Skeletal muscle satellite cell (primary cell): ENCODE measurements at regions not wholly inside any gene's neighbourhood (a gene's known extent, or its start where the extent isn't known, plus 50 kb on each side); places are given as distances from the start of the nearest gene placed in this dataset.

Experiments used
- H3K27me3 ChIP-seq: 2 replicates; pipeline ENCODE4 v1.7.0; 2013; ENCODE audit warnings: low read length; ENCODE audit not compliant: control insufficient read depth, insufficient read depth
- H3K36me3 ChIP-seq: 2 replicates; pipeline ENCODE4 v1.7.0; 2013; ENCODE audit warnings: mild to moderate bottlenecking, control low read depth, low read length; ENCODE audit not compliant: insufficient read depth
- H3K4me1 ChIP-seq: 2 replicates; pipeline ENCODE4 v1.7.0; 2013; ENCODE audit warnings: low read length; ENCODE audit not compliant: control insufficient read depth, insufficient read depth
- H3K4me2 ChIP-seq: 2 replicates; pipeline ENCODE4 v1.7.0; 2013; ENCODE audit warnings: mild to moderate bottlenecking, low read length
- H3K4me3 ChIP-seq: 2 replicates; pipeline ENCODE4 v1.7.0; 2013; ENCODE audit warnings: low read length
- H3K9ac ChIP-seq: 2 replicates; pipeline ENCODE4 v1.7.0; 2013; ENCODE audit warnings: mild to moderate bottlenecking, low read depth, low read length, moderate library complexity
- H3K9me3 ChIP-seq: replicated peaks from 2 replicates; pipeline ENCODE4 v1.7.0; 2013; ENCODE audit warnings: mild to moderate bottlenecking, control low read depth, low read length

DNA sequence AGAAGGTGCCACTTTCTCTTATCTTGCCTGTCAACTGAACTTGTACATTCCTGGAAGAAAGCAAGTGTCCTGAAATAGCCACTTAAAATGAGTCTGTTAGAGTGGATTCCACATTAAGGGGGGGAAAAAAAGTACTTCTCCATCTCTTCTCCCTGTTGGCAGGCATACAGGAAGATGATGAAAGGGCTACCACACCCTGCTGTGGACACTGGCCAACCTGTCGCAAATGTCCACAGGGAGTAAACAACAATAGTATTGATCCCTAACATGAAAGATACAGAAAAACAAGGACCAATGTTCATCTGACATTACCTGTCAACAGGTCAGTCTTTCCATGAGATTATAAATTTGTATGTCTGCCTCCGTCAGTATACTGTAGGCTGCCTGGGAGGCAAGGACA, 265.1 kb upstream of the MAP3K1 start:
- H3K27me3 ChIP-seq: no peaks in the 10 kb centered on the region
- no peak overlapping the region for H3K9ac ChIP-seq
- no peak overlapping the region for H3K4me3 ChIP-seq
- H3K9me3 ChIP-seq: no peaks in the 10 kb centered on the region
- H3K4me1 ChIP-seq: no peaks in the 10 kb centered on the region
- no peaks in the 10 kb centered on the region for H3K36me3 ChIP-seq
- H3K4me2 ChIP-seq: no peak overlapping the region

DNA sequence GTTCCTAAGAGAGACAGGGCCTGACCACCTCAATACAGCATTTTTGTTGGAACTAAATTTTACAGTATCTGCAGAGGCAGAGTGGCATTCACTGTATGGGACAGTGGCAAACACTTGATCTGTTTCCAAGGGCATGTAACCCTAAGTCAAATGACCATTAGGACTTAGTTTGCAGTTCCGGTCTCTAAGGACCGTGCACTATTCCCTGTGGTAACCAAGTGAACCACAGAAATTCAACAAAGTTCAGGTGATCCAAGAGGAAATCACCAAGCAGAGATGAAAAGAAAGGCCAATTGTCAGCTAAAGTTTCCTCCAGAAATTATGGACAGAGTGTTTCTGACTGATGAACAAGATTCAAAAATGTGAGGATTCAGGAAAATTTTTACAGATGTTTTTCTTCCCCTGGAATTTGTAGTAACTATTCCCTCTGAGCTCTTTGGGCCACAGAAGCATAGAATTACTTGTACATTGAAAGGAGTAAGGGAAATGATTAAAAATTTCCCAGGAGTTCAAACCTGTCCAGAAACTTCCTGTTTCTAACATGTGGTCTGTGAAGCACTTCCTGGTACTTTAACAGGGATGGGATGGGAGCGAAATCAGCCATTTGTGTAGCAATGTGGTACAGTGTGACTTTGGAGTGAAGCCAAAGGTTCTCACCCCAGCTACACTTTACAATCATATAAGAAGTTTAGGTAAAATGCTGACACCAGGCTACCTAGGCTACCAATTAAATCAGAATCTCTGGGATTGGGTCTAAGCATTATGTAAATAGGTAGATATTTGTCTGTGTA, 266.1 kb upstream of the MAP3K1 start:
- H3K4me2 ChIP-seq: no peak overlapping the region
- H3K4me1 ChIP-seq: no peaks in the 10 kb centered on the region
- H3K9me3 ChIP-seq: no peaks in the 10 kb centered on the region
- no peak overlapping the region for H3K4me3 ChIP-seq
- H3K36me3 ChIP-seq: no peaks in the 10 kb centered on the region
- no peaks in the 10 kb centered on the region for H3K27me3 ChIP-seq
- H3K9ac ChIP-seq: no peak overlapping the region

GRCh38 chr5:56545016-56545415, 270.3 kb upstream of the MAP3K1 start:
- Histone ChIP-seq H3K4me1 (no peaks in the 10 kb centered on the region), H3K4me2 (no peak overlapping the region), H3K27me3 (no peaks in the 10 kb centered on the region), H3K36me3 (no peaks in the 10 kb centered on the region), H3K4me3 (no peak overlapping the region), H3K9ac (no peak overlapping the region), H3K9me3 (no peaks in the 10 kb centered on the region)

GRCh38 chr5:56543441-56544388, 271.6 kb upstream of the MAP3K1 start:
- no peaks in the 10 kb centered on the region for H3K27me3 ChIP-seq
- no peak overlapping the region for H3K4me2 ChIP-seq
- H3K4me3 ChIP-seq: no peak overlapping the region
- H3K4me1 ChIP-seq: no peaks in the 10 kb centered on the region
- H3K36me3 ChIP-seq: no peaks in the 10 kb centered on the region
- H3K9me3 ChIP-seq: no peaks in the 10 kb centered on the region
- no peak overlapping the region for H3K9ac ChIP-seq

DNA sequence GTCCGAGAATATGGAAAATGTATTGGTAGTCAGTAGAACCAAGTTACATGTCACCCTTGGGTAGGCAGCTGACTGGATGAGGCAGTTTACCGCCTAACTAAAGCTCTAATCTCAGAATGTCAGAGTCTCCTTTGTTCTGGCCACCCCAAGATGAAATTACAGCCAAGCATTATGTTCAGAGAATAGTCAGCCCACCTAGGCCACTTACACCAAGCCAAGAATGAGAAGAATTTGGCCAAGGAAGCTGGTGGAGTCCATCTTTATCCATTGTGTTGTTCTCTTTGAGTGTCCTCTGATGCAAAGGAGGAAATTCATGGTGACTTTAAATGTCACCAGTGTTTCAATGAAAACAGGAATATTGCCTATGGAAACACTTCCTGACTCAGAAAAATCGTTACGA, 275.1 kb upstream of the MAP3K1 start:
- Histone ChIP-seq H3K36me3 (no peaks in the 10 kb centered on the region), H3K9ac (no peak overlapping the region), H3K4me2 (no peak overlapping the region), H3K27me3 (peaks cover 3% of the 10 kb centered on the region), H3K4me3 (no peak overlapping the region), H3K9me3 (no peaks in the 10 kb centered on the region), H3K4me1 (no peaks in the 10 kb centered on the region)

GRCh38 chr5:56538580-56538979, 276.8 kb upstream of the MAP3K1 start:
- Histone ChIP-seq H3K9me3 (no peaks in the 10 kb centered on the region), H3K36me3 (no peaks in the 10 kb centered on the region), H3K4me3 (no peak overlapping the region), H3K27me3 (peaks cover 3% of the 10 kb centered on the region), H3K4me1 (no peaks in the 10 kb centered on the region), H3K4me2 (no peak overlapping the region), H3K9ac (no peak overlapping the region)

DNA sequence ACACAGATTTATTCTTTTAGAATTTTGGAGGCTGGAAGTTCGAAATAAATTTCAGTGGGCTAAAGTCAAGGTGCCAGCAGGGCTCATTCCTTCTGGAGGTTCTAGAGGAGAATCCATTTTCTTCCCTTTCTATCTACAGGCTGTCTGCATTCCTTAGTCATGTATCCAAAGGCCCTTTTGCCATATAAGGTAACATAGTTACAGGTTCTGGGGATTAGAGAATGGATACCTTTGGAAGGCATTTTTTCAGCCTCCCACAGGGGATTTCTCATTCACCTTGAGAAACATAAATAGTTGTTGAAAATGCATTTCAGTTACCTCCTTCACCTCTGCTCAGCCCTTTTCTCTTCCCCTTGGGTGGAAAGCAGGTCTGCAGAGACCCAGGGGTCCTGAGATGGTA, 280.0 kb upstream of the MAP3K1 start:
- H3K9me3 ChIP-seq: no peaks in the 10 kb centered on the region

DNA sequence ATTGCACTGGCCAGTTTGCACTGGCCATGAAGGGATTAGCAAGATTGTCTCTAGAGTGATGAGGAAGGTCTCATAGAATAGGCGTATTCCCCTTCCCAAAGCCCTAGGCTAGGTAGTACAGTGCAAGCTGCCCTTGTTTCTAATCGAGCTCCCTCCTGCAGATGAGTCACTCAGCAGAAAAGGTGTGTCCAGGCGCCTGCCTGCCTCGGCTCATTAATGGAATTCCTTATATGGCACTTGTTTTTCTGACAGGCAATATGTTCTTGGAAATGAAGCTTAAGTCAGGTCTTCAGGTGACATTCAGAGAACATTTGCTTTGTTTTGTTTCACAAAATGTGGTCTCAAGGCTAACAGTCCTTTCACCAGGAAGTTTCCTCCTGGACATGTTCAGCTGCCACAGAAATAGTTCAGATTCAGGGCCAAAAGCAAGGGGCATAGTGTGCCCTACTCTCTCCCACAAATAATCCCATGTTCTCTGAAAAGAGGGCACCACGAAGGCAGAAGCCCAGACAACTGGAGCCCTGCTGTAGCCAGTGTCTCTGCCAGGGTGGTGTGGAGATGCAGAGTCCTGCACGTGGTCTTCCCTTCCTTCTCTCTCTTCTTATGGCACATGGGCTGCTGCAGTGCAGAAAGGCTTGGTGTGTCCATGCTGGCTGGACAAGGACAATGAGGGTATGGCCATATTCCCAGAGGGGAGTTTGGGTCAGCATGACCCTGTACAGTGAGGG, 281.1 kb upstream of the MAP3K1 start:
- no peak overlapping the region for H3K4me2 ChIP-seq
- peaks cover 6% of the 10 kb centered on the region for H3K27me3 ChIP-seq

More for the DNA sequence above, 280.0 kb upstream of the MAP3K1 start:
- H3K4me3 ChIP-seq: no peak overlapping the region
- no peaks in the 10 kb centered on the region for H3K4me1 ChIP-seq
- no peaks in the 10 kb centered on the region for H3K36me3 ChIP-seq
- no peak overlapping the region for H3K9ac ChIP-seq
- peaks cover 6% of the 10 kb centered on the region for H3K27me3 ChIP-seq
- no peak overlapping the region for H3K4me2 ChIP-seq

GRCh38 chr5:56532466-56532865, 282.9 kb upstream of the MAP3K1 start:
- Histone ChIP-seq H3K4me1 (no peaks in the 10 kb centered on the region), H3K9ac (no peak overlapping the region), H3K4me2 (no peak overlapping the region), H3K9me3 (no peaks in the 10 kb centered on the region), H3K36me3 (no peaks in the 10 kb centered on the region), H3K4me3 (no peak overlapping the region), H3K27me3 (peaks cover 6% of the 10 kb centered on the region)

More for the DNA sequence above, 281.1 kb upstream of the MAP3K1 start:
- no peak overlapping the region for H3K9ac ChIP-seq
- H3K4me3 ChIP-seq: no peak overlapping the region
- H3K4me1 ChIP-seq: no peaks in the 10 kb centered on the region
- H3K36me3 ChIP-seq: no peaks in the 10 kb centered on the region
- no peaks in the 10 kb centered on the region for H3K9me3 ChIP-seq

GRCh38 chr5:56530626-56531138, 284.7 kb upstream of the MAP3K1 start:
- Histone ChIP-seq H3K9me3 (no peaks in the 10 kb centered on the region), H3K27me3 (peaks cover 6% of the 10 kb centered on the region), H3K4me2 (no peak overlapping the region), H3K4me1 (no peaks in the 10 kb centered on the region), H3K9ac (no peak overlapping the region), H3K4me3 (no peak overlapping the region), H3K36me3 (no peaks in the 10 kb centered on the region)
